ENCODE measurements at regions not wholly inside any gene's neighbourhood (a gene's known extent, or its start where the extent isn't known, plus 50 kb on each side); places are given as distances from the start of the nearest gene placed in this dataset.

DNA sequence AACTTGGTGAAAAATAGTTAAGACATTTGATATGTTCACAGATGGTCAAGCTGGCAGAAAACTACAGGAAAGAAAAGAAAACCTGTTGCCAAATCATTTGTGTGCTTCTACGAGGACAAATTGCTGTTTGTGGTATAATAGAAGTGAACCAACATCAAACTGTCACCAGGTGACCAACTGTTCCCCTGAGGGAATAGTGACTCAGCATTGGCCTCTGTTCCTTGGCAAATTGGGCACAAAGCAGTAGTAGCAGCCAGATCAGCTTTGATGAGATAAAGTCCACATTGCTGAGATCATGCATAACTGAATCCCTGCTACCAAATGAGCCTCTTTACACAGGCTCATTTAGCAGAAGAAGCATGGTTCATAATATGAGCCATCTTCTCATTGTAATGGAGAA lies 103.5 kb downstream of the POSTN start:
- H3K27ac ChIP-seq: no peak overlapping the region
- no peak for ATAC-seq (ENCODE audit: insufficient number of reproducible peaks, low FRiP score, low read depth)

DNA sequence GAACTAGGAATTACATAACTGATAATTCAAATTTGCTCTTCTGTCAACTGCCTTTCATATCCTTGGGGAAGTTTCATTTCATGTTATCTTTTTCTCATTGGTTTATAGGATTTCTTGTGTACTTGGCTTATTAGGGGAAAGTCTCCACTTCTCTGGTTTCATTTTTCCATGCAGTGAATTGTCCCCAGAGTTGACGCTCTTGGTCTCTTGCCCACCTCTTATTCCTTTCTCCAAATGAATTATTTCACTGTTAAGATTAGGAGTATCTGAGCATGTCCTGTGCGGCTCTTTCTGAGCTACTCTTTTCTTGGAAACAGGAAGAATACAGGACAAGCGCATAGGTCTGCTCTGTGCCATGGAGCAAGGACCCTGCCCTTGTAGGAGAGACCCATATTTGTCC lies 104.8 kb downstream of the POSTN start:
- no peak overlapping the region for H3K27ac ChIP-seq
- ATAC-seq (ENCODE audit: insufficient number of reproducible peaks, low FRiP score, low read depth) (no peak), DNase-seq (ENCODE audit: low spot score) (no peak)
- no peaks in the 10 kb centered on the region for H3K9me3 ChIP-seq
- peaks cover 3 to 15% of the 10 kb centered on the region in 2 donors for H3K4me1 ChIP-seq (ENCODE audit: control insufficient read depth in 1 of 2, low read depth in 2 of 2)
- H3K36me3 ChIP-seq: no peaks in the 10 kb centered on the region
- no peak overlapping the region for H3K4me3 ChIP-seq
- TF ChIP-seq, protein P1, sequence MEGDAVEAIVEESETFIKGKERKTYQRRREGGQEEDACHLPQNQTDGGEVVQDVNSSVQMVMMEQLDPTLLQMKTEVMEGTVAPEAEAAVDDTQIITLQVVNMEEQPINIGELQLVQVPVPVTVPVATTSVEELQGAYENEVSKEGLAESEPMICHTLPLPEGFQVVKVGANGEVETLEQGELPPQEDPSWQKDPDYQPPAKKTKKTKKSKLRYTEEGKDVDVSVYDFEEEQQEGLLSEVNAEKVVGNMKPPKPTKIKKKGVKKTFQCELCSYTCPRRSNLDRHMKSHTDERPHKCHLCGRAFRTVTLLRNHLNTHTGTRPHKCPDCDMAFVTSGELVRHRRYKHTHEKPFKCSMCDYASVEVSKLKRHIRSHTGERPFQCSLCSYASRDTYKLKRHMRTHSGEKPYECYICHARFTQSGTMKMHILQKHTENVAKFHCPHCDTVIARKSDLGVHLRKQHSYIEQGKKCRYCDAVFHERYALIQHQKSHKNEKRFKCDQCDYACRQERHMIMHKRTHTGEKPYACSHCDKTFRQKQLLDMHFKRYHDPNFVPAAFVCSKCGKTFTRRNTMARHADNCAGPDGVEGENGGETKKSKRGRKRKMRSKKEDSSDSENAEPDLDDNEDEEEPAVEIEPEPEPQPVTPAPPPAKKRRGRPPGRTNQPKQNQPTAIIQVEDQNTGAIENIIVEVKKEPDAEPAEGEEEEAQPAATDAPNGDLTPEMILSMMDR (IDR thresholded peaks at IDR 0.05): no peak
- H3K27me3 ChIP-seq (replicated peaks; ENCODE audit: insufficient read depth): no peaks in the 10 kb centered on the region

More for the DNA sequence above, 103.5 kb downstream of the POSTN start:
- H3K4me3 ChIP-seq: no peak overlapping the region
- no peaks in the 10 kb centered on the region for H3K27me3 ChIP-seq (replicated peaks; ENCODE audit: insufficient read depth)
- H3K9me3 ChIP-seq: no peaks in the 10 kb centered on the region
- DNase-seq (ENCODE audit: low spot score): no peak
- H3K36me3 ChIP-seq: no peaks in the 10 kb centered on the region
- H3K4me1 ChIP-seq (ENCODE audit: control insufficient read depth in 1 of 2, low read depth in 2 of 2): peaks cover 0 to 2% of the 10 kb centered on the region in 2 donors
- TF ChIP-seq, protein P1 (IDR thresholded peaks at IDR 0.05): no peak

DNA sequence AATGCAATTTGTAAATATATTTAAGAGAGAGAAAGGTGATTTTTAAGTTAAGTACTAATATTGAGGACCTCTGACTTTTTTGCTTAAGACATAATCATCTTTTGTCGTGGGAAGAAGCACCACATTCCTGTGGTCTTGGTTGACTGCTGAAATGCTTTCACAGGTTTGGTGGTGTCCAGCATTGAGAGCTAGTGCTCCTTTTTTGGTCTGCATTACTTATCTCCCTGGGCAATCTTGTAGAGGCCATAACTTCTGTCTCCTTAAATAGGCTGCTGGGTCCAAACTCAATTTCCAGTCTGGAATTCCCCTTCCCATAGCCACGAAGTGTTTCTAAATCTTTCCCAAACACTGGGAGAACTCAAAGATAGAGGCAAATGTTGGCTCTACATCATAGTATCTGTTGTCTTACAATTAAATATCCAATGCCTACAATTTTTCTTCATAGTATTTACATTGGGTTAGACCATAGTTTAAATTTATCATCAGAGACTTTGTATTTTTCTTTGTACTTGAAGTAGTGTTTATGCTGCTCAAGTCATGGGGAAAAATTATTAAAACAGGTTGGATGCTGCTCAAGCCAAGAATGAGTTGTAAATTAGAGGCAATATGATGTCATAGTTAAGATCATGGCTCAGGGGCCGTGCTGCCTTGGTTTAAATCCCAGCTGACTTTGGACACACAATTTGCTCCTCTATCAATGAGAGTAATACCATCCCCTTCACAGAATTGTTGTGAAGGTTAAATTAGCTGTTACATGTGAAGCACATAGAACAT lies 105.6 kb downstream of the POSTN start:
- no peak for DNase-seq (ENCODE audit: low spot score)
- Histone ChIP-seq H3K27ac (peak overlapping the region in 1 of 2 donors; percentile 5), H3K9me3 (no peaks in the 10 kb centered on the region), H3K4me3 (no peak overlapping the region), H3K36me3 (no peaks in the 10 kb centered on the region), H3K4me1 (ENCODE audit: control insufficient read depth in 1 of 2, low read depth in 2 of 2) (peaks cover 4 to 21% of the 10 kb centered on the region in 2 donors), H3K27me3 (replicated peaks; ENCODE audit: insufficient read depth) (no peaks in the 10 kb centered on the region)
- TF ChIP-seq, protein P1 (IDR thresholded peaks at IDR 0.05): no peak
- no peak for ATAC-seq (ENCODE audit: insufficient number of reproducible peaks, low FRiP score, low read depth)

DNA sequence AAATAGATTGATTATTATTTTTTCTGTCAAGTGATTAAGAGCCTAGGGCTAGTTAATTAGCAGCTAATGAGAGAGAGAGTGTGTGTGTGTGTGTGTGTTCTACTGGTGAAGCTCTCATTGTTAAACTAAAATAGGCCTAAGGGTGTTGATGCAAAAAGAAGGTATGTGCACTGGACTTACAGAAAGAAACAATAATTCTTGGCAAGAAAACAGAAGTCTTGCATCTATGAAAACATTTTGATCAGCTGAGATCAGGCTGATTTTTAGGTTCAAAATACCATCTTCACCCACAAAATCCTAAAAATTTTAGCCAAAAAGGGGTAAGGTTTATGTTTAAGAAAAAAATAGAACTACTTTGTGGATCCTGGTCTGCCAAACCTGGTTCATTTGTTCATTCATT lies 106.5 kb downstream of the POSTN start:
- TF ChIP-seq, protein P1 (IDR thresholded peaks at IDR 0.05): no peak
- peaks cover 4 to 21% of the 10 kb centered on the region in 2 donors for H3K4me1 ChIP-seq (ENCODE audit: control insufficient read depth in 1 of 2, low read depth in 2 of 2)
- no peak overlapping the region for H3K4me3 ChIP-seq
- H3K36me3 ChIP-seq: no peaks in the 10 kb centered on the region
- H3K9me3 ChIP-seq: no peaks in the 10 kb centered on the region
- ATAC-seq (ENCODE audit: insufficient number of reproducible peaks, low FRiP score, low read depth) (no peak), DNase-seq (ENCODE audit: low spot score) (no peak)
- H3K27ac ChIP-seq: no peak overlapping the region
- H3K27me3 ChIP-seq (replicated peaks; ENCODE audit: insufficient read depth): no peaks in the 10 kb centered on the region

DNA sequence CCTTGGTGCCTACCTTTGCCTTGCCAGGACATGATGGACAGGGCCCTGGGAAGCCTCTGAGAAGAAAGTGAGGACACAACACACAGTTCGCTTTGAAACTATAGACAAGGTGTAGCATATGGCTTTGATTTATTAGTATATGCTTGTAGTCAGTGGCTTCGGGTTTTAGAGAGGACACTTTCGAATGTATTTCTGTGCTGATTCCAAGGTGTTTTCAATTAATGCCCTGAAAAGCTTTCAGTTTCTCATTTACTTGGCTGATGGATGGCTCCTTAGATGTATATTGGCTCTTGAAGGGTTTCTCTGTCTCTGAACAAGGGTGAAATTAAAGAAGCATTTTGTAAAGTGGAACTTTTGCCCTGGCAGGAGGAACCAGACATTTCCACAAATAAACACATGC lies 106.9 kb downstream of the POSTN start:
- Histone ChIP-seq H3K9me3 (no peaks in the 10 kb centered on the region), H3K4me3 (no peak overlapping the region), H3K4me1 (ENCODE audit: control insufficient read depth in 1 of 2, low read depth in 2 of 2) (peaks cover 4 to 22% of the 10 kb centered on the region in 2 donors), H3K27me3 (replicated peaks; ENCODE audit: insufficient read depth) (no peaks in the 10 kb centered on the region), H3K27ac (no peak overlapping the region), H3K36me3 (no peaks in the 10 kb centered on the region)
- DNase-seq (ENCODE audit: low spot score): no peak
- TF ChIP-seq, protein P1 (IDR thresholded peaks at IDR 0.05): no peak
- ATAC-seq (ENCODE audit: insufficient number of reproducible peaks, low FRiP score, low read depth): no peak

All from thoracic aorta (tissue), 2 donors.